ENCODE measurements at regions not wholly inside any gene's neighbourhood (a gene's known extent, or its start where the extent isn't known, plus 50 kb on each side); places are given as distances from the start of the nearest gene placed in this dataset.

DNA sequence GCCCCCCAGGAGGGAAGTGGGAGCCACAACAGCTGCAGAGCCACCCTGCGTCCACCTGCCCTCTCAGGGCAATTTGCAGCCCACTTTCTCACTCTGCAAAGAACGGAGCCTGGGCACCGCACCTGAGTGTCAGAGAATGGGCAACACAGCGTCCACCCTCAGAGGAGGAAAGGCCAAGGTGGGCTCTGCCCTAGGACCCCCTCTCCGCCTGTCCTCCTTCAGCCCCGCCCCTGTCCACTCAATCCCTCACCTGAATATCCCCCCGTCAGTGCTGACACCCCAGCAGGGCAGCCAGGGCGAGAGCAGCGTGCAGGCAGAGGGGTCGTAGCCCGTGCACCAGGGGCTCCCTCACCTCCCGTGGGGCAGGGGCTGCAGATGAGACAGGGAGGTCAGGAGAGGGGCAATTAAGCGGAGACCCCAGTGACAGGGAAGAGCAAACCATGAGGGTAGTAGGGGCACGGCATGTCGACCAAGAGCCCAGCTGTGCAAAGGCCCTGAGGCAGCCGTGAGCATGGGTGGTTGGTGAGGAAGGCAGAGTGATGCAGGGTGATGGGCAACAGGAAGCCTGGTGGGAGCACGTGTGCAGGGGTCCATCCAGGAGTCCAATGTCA, 140.3 kb downstream of the OLFM1 start:
- ChIA-PET CTCF (no interaction called here), POLR2A (no interaction called here)
- H3K36me3 Mint-ChIP-seq (ENCODE audit: insufficient read depth, unreplicated experiment), result no peaks in the 10 kb centered on the region
- no peak for DNase-seq (ENCODE audit: unreplicated experiment)
- H3K4me1 Mint-ChIP-seq (ENCODE audit: insufficient read depth, unreplicated experiment), result no peaks in the 10 kb centered on the region
- peaks cover 25% of the 10 kb centered on the region for H3K27me3 Mint-ChIP-seq (ENCODE audit: insufficient read depth, unreplicated experiment)
- TF ChIP-seq CTCF (IDR thresholded peaks at IDR 0.05; ENCODE audit: unreplicated experiment), result no peak
- H3K27ac Mint-ChIP-seq (ENCODE audit: low read depth, unreplicated experiment), result no peak overlapping the region
- H3K9me3 Mint-ChIP-seq (ENCODE audit: unreplicated experiment), result no peaks in the 10 kb centered on the region
- no peak overlapping the region for H3K4me3 Mint-ChIP-seq (ENCODE audit: unreplicated experiment)
- intact Hi-C loops (cut with micrococcal nuclease), result no loop called here
- BruUV-seq (replicated peaks), result no TSS peak

GRCh38 chr9:135228345-135228982, 141.0 kb downstream of the OLFM1 start:
- CTCF ChIA-PET, result no interaction called here

GRCh38 chr9:135228983-135229625, 141.6 kb downstream of the OLFM1 start:
- H3K4me3 Mint-ChIP-seq (ENCODE audit: unreplicated experiment), result no peak overlapping the region
- ChIA-PET POLR2A (no interaction called here), CTCF (interaction anchor here (0.6 kb wide), 1 partner anchor 11 kb away, joined by 4 read pairs; no protein-coding TSS in a partner anchor)
- no peak overlapping the region for H3K27ac Mint-ChIP-seq (ENCODE audit: low read depth, unreplicated experiment)
- TF ChIP-seq CTCF (IDR thresholded peaks at IDR 0.05; ENCODE audit: unreplicated experiment), result no peak
- H3K4me1 Mint-ChIP-seq (ENCODE audit: insufficient read depth, unreplicated experiment), result no peaks in the 10 kb centered on the region
- no peaks in the 10 kb centered on the region for H3K9me3 Mint-ChIP-seq (ENCODE audit: unreplicated experiment)
- BruUV-seq (replicated peaks), result no TSS peak
- intact Hi-C loops (cut with micrococcal nuclease), result no loop called here
- H3K36me3 Mint-ChIP-seq (ENCODE audit: insufficient read depth, unreplicated experiment), result no peaks in the 10 kb centered on the region
- H3K27me3 Mint-ChIP-seq (ENCODE audit: insufficient read depth, unreplicated experiment), result peaks cover 38% of the 10 kb centered on the region
- DNase-seq (ENCODE audit: unreplicated experiment), result no peak

More at GRCh38 chr9:135228345-135228982, 141.0 kb downstream of the OLFM1 start:
- H3K4me1 Mint-ChIP-seq (ENCODE audit: insufficient read depth, unreplicated experiment), result no peaks in the 10 kb centered on the region
- TF ChIP-seq CTCF (IDR thresholded peaks at IDR 0.05; ENCODE audit: unreplicated experiment), result no peak
- H3K9me3 Mint-ChIP-seq (ENCODE audit: unreplicated experiment), result no peaks in the 10 kb centered on the region
- intact Hi-C loops (cut with micrococcal nuclease), result no loop called here
- H3K4me3 Mint-ChIP-seq (ENCODE audit: unreplicated experiment), result no peak overlapping the region
- H3K27ac Mint-ChIP-seq (ENCODE audit: low read depth, unreplicated experiment), result no peak overlapping the region
- no peaks in the 10 kb centered on the region for H3K36me3 Mint-ChIP-seq (ENCODE audit: insufficient read depth, unreplicated experiment)
- BruUV-seq (replicated peaks), result no TSS peak
- peaks cover 32% of the 10 kb centered on the region for H3K27me3 Mint-ChIP-seq (ENCODE audit: insufficient read depth, unreplicated experiment)
- POLR2A ChIA-PET, result no interaction called here
- no peak for DNase-seq (ENCODE audit: unreplicated experiment)

GRCh38 chr9:135229701-135230385, 142.4 kb downstream of the OLFM1 start:
- ChIA-PET CTCF (interaction anchor here (0.6 to 0.7 kb wide), 2 partner anchors 10 to 390 kb away, joined by 3 to 4 read pairs; no protein-coding TSS in a partner anchor), POLR2A (no interaction called here)
- intact Hi-C loops (cut with micrococcal nuclease), result no loop called here
- Mint-ChIP-seq H3K27ac (ENCODE audit: low read depth, unreplicated experiment) (no peak overlapping the region), H3K9me3 (ENCODE audit: unreplicated experiment) (no peaks in the 10 kb centered on the region), H3K4me3 (ENCODE audit: unreplicated experiment) (no peak overlapping the region), H3K4me1 (ENCODE audit: insufficient read depth, unreplicated experiment) (no peaks in the 10 kb centered on the region), H3K36me3 (ENCODE audit: insufficient read depth, unreplicated experiment) (no peaks in the 10 kb centered on the region), H3K27me3 (ENCODE audit: insufficient read depth, unreplicated experiment) (peaks cover 41% of the 10 kb centered on the region)
- no peak for TF ChIP-seq CTCF (IDR thresholded peaks at IDR 0.05; ENCODE audit: unreplicated experiment)
- no peak for DNase-seq (ENCODE audit: unreplicated experiment)
- no TSS peak for BruUV-seq (replicated peaks)

Data from MCF 10A (cell line).